ENCODE measurements at regions not wholly inside any gene's neighbourhood (a gene's known extent, or its start where the extent isn't known, plus 50 kb on each side); places are given as distances from the start of the nearest gene placed in this dataset.

GRCh38 chr6:3607171-3607570 is 144.3 kb downstream of the PXDC1 start:
- peaks cover 14% of the 10 kb centered on the region for H3K27me3 ChIP-seq (ENCODE audit: insufficient read depth)
- H3K4me2 ChIP-seq, result no peak overlapping the region
- ChIA-PET POLR2A (no interaction called here), CTCF (no interaction called here)
- no peaks in the 10 kb centered on the region; a peak in 1 of 4 replicates for H3K4me1 ChIP-seq (ENCODE audit: control insufficient read depth in 1 of 2, insufficient read depth in 2 of 2, low read depth in 1 of 2, low read length in 1 of 2)
- no peak overlapping the region for H3K27ac ChIP-seq (ENCODE audit: low read depth in 2 of 2, low read length in 1 of 2)
- H2AFZ ChIP-seq (ENCODE audit: low read depth), result no peak overlapping the region
- H3K79me2 ChIP-seq (ENCODE audit: insufficient read depth), result no peaks in the 10 kb centered on the region
- WGBS (ENCODE audit: low lambda C conversion rate), result 66% methylated on average over 4 of the region's 4 CpGs
- no peak overlapping the region for H3K9ac ChIP-seq
- H4K20me1 ChIP-seq (ENCODE audit: insufficient read depth), result no peaks in the 10 kb centered on the region
- H3K4me3 ChIP-seq (ENCODE audit: low read depth in 2 of 2, low read length in 1 of 2), result no peak overlapping the region
- no peaks in the 10 kb centered on the region for H3K9me2 ChIP-seq
- no peaks in the 10 kb centered on the region for H3K36me3 ChIP-seq (replicated peaks in 1 of 2; ENCODE audit: control insufficient read depth in 1 of 2, insufficient read depth in 2 of 2, low read length in 1 of 2)
- no peak for TF ChIP-seq IRF3 (IDR thresholded peaks at IDR 0.05; ENCODE audit: low read depth, low read length)
- no peak for TF ChIP-seq MEF2A (IDR thresholded peaks at IDR 0.05; ENCODE audit: borderline replicate concordance, low read depth)
- TF ChIP-seq RCOR1 (IDR thresholded peaks at IDR 0.05; ENCODE audit: low read length), result no peak
- TF ChIP-seq CHD2 (IDR thresholded peaks at IDR 0.05; ENCODE audit: low read length, partially characterized antibody), result no peak
- TF ChIP-seq SMC3 (IDR thresholded peaks at IDR 0.05; ENCODE audit: low read depth, low read length), result no peak
- no peak for TF ChIP-seq USF2 (IDR thresholded peaks at IDR 0.05; ENCODE audit: borderline replicate concordance, low read depth, low read length)
- TF ChIP-seq EP300 (IDR thresholded peaks at IDR 0.05; ENCODE audit: borderline replicate concordance in 1 of 2, low read depth in 1 of 2, low read length in 1 of 2), result no peak
- no peak for TF ChIP-seq ZBTB33 (IDR thresholded peaks at IDR 0.05; ENCODE audit: borderline replicate concordance, low read depth)
- no peak for TF ChIP-seq PBX3 (IDR thresholded peaks at IDR 0.05)
- no peak for TF ChIP-seq TEAD4 (IDR thresholded peaks at IDR 0.05; ENCODE audit: borderline replicate concordance, insufficient read depth)
- TF ChIP-seq CTCF (IDR thresholded peaks at IDR 0.05), result no peak
- TF ChIP-seq JUND (IDR thresholded peaks at IDR 0.05), result no peak
- H3F3A ChIP-seq (replicated peaks; ENCODE audit: insufficient read depth), result no peaks in the 10 kb centered on the region
- no peak for DNase-seq
- H3K9me3 ChIP-seq, result no peaks in the 10 kb centered on the region

All from SK-N-SH (cell line).